ENCODE measurements at regions not wholly inside any gene's neighbourhood (a gene's known extent, or its start where the extent isn't known, plus 50 kb on each side); places are given as distances from the start of the nearest gene placed in this dataset.

DNA sequence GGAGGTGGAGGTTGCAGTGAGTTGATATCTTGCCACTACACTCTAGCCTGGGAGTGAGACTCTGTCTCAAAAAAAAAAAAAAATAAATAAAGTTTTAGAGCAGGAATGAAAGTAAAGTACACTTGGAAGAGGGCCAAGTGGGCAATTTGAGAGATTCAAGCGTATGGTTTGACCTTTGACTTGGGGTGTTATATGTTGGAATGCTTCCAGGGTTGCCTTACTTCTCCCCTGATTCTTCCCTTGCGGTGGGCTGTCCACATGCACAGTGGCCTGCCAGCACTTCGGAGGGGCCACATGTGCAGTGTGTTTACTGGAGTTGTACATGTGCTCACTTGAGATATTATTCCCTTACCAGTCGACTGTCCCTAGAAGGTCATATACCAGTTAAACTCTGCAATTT, 295.5 kb upstream of the PROX1 start:
- H3K27ac ChIP-seq (ENCODE audit: low read length), result no peak overlapping the region
- H3K4me3 ChIP-seq (ENCODE audit: low read depth in 2 of 2, low read length in 2 of 2), result no peak overlapping the region
- no TSS peak for BruUV-seq (replicated peaks)
- TF ChIP-seq, protein P1, sequence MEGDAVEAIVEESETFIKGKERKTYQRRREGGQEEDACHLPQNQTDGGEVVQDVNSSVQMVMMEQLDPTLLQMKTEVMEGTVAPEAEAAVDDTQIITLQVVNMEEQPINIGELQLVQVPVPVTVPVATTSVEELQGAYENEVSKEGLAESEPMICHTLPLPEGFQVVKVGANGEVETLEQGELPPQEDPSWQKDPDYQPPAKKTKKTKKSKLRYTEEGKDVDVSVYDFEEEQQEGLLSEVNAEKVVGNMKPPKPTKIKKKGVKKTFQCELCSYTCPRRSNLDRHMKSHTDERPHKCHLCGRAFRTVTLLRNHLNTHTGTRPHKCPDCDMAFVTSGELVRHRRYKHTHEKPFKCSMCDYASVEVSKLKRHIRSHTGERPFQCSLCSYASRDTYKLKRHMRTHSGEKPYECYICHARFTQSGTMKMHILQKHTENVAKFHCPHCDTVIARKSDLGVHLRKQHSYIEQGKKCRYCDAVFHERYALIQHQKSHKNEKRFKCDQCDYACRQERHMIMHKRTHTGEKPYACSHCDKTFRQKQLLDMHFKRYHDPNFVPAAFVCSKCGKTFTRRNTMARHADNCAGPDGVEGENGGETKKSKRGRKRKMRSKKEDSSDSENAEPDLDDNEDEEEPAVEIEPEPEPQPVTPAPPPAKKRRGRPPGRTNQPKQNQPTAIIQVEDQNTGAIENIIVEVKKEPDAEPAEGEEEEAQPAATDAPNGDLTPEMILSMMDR (IDR thresholded peaks at IDR 0.05), result no peak
- TF ChIP-seq SIN3A (IDR thresholded peaks at IDR 0.05; ENCODE audit: borderline replicate concordance, insufficient read depth, low read depth, low read length) (no peak), TCF7L2 (IDR thresholded peaks at IDR 0.05; ENCODE audit: low read depth, low read length) (no peak)
- TF ChIP-seq, protein P2, sequence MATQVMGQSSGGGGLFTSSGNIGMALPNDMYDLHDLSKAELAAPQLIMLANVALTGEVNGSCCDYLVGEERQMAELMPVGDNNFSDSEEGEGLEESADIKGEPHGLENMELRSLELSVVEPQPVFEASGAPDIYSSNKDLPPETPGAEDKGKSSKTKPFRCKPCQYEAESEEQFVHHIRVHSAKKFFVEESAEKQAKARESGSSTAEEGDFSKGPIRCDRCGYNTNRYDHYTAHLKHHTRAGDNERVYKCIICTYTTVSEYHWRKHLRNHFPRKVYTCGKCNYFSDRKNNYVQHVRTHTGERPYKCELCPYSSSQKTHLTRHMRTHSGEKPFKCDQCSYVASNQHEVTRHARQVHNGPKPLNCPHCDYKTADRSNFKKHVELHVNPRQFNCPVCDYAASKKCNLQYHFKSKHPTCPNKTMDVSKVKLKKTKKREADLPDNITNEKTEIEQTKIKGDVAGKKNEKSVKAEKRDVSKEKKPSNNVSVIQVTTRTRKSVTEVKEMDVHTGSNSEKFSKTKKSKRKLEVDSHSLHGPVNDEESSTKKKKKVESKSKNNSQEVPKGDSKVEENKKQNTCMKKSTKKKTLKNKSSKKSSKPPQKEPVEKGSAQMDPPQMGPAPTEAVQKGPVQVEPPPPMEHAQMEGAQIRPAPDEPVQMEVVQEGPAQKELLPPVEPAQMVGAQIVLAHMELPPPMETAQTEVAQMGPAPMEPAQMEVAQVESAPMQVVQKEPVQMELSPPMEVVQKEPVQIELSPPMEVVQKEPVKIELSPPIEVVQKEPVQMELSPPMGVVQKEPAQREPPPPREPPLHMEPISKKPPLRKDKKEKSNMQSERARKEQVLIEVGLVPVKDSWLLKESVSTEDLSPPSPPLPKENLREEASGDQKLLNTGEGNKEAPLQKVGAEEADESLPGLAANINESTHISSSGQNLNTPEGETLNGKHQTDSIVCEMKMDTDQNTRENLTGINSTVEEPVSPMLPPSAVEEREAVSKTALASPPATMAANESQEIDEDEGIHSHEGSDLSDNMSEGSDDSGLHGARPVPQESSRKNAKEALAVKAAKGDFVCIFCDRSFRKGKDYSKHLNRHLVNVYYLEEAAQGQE (IDR thresholded peaks at IDR 0.05; ENCODE audit: insufficient read depth in 1 of 2, low read depth in 2 of 2, low read length in 1 of 2), result no peak
- ChIA-PET CTCF (no interaction called here), POLR2A (no interaction called here)
- no peaks in the 10 kb centered on the region for H3K27me3 ChIP-seq (ENCODE audit: control insufficient read depth, insufficient read depth, low read length)
- no peaks in the 10 kb centered on the region for H3K36me3 ChIP-seq (ENCODE audit: control insufficient read depth, insufficient read depth, low read length)
- no peaks in the 10 kb centered on the region for H3K4me1 ChIP-seq (ENCODE audit: control insufficient read depth, insufficient read depth, low read length)
- ATAC-seq, result no peak
- intact Hi-C loops (cut with micrococcal nuclease; ENCODE audit: unreplicated experiment), result no loop called here
- H3K9me3 ChIP-seq (ENCODE audit: control insufficient read depth, insufficient read depth, low read depth, low read length), result no peaks in the 10 kb centered on the region
- DNase-seq (ENCODE audit: low read depth, low spot score), result no peak
- in situ Hi-C loops (cut with HindIII; ENCODE audit: low pct_unique_long_range_greater_than_20kb, low sequenced_read_pairs), result no loop called here

DNA sequence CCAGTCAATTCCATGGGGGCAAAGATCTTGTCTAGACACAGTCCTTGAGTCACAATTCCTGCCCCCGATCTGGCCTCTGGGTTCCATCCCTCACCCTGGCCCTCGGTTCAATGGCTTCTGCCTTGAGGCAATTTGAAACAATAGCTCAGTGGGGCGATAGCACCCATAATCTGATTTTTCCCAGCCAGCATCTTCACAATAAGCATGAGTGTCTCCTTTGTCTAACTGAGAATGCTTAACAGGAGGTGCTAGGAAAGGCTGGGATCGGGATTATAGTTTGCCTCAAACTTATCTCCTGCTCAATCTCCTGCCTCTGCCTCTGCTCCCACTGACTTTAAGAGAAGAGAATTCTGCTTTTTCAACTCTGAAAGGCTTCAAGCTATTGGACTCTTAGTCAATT, 293.9 kb upstream of the PROX1 start:
- Histone ChIP-seq H3K36me3 (ENCODE audit: control insufficient read depth, insufficient read depth, low read length) (no peaks in the 10 kb centered on the region), H3K9me3 (ENCODE audit: control insufficient read depth, insufficient read depth, low read depth, low read length) (no peaks in the 10 kb centered on the region), H3K4me1 (ENCODE audit: control insufficient read depth, insufficient read depth, low read length) (no peaks in the 10 kb centered on the region), H3K27me3 (ENCODE audit: control insufficient read depth, insufficient read depth, low read length) (no peaks in the 10 kb centered on the region), H3K27ac (ENCODE audit: low read length) (no peak overlapping the region), H3K4me3 (ENCODE audit: low read depth in 2 of 2, low read length in 2 of 2) (no peak overlapping the region)
- ATAC-seq (no peak), DNase-seq (ENCODE audit: low read depth, low spot score) (no peak)
- TF ChIP-seq POLR2AphosphoS5 (IDR thresholded peaks at IDR 0.05; ENCODE audit: low read depth, low read length), result no peak
- TF ChIP-seq, protein P1 (IDR thresholded peaks at IDR 0.05), result no peak
- no peak for TF ChIP-seq SIN3A (IDR thresholded peaks at IDR 0.05; ENCODE audit: borderline replicate concordance, insufficient read depth, low read depth, low read length)
- intact Hi-C loops (cut with micrococcal nuclease; ENCODE audit: unreplicated experiment) (no loop called here), in situ Hi-C loops (cut with HindIII; ENCODE audit: low pct_unique_long_range_greater_than_20kb, low sequenced_read_pairs) (no loop called here)
- ChIA-PET CTCF (no interaction called here), POLR2A (no interaction called here)
- no TSS peak for BruUV-seq (replicated peaks)

Measured in Panc1 (cell line).